ENCODE measurements at regions not wholly inside any gene's neighbourhood (a gene's known extent, or its start where the extent isn't known, plus 50 kb on each side); places are given as distances from the start of the nearest gene placed in this dataset.

DNA sequence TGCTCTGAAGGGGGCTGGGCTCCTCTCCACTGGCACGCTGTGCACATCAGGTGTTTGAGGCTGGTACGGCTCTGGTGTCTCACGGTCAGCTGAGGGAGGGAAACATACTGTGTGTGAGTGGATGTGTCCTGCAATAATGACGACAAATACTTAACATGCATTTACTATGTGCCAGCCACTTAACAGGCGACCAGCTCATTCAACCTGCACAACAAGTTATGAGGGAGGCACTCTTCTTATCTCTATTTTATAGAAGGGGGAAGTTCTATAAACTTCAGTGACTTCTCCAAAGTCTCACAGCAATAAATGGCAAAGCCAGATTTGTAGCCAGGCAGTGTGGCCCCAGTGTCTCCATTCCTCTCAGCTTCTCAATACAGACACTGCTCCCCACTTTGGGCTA, 83.1 kb upstream of the LINGO1 start:
- no peak overlapping the region for H3K27ac ChIP-seq (ENCODE audit: low read length)
- DNase-seq (ENCODE audit: low read depth, low spot score) = no peak
- no peak overlapping the region for H3K4me3 ChIP-seq (ENCODE audit: low read length)
- no peaks in the 10 kb centered on the region for H3K36me3 ChIP-seq (ENCODE audit: control insufficient read depth, insufficient read depth, low read length)
- no CpG with 5 or more reads among the region's 5 CpGs for WGBS (ENCODE audit: insufficient coverage, insufficient read length)
- no peaks in the 10 kb centered on the region for H3K4me1 ChIP-seq (ENCODE audit: control insufficient read depth, insufficient read depth, low read length)
- H3K27me3 ChIP-seq (ENCODE audit: control insufficient read depth, insufficient read depth, low read length) = no peaks in the 10 kb centered on the region
- no peaks in the 10 kb centered on the region for H3K9me3 ChIP-seq (ENCODE audit: control insufficient read depth, insufficient read depth, low read length)

DNA sequence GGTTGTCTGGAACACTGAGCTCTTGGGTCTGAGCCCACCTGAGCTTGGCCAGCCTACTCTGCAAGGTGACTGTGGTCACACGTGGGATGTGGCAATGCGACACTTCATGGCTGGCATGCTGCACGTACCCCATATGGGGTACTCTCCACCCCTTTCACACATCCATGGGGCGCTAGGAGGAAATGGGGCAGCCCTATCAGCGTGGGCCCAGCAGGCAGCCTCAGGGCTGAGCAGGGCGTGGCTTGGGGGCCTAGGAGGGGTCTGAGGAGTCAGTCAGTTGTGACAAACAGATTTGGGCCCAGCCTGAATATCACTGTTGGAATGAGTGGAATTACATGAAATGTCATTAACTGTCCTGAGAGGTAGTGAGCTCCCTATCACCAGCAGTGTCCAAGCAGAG, 82.3 kb upstream of the LINGO1 start:
- no CpG with 5 or more reads among the region's 6 CpGs for WGBS (ENCODE audit: insufficient coverage, insufficient read length)
- no peak for DNase-seq (ENCODE audit: low read depth, low spot score)
- H3K9me3 ChIP-seq (ENCODE audit: control insufficient read depth, insufficient read depth, low read length) = no peaks in the 10 kb centered on the region
- H3K4me1 ChIP-seq (ENCODE audit: control insufficient read depth, insufficient read depth, low read length) = no peaks in the 10 kb centered on the region
- no peaks in the 10 kb centered on the region for H3K27me3 ChIP-seq (ENCODE audit: control insufficient read depth, insufficient read depth, low read length)
- H3K36me3 ChIP-seq (ENCODE audit: control insufficient read depth, insufficient read depth, low read length) = no peaks in the 10 kb centered on the region
- no peak overlapping the region for H3K4me3 ChIP-seq (ENCODE audit: low read length)
- no peak overlapping the region for H3K27ac ChIP-seq (ENCODE audit: low read length)

DNA sequence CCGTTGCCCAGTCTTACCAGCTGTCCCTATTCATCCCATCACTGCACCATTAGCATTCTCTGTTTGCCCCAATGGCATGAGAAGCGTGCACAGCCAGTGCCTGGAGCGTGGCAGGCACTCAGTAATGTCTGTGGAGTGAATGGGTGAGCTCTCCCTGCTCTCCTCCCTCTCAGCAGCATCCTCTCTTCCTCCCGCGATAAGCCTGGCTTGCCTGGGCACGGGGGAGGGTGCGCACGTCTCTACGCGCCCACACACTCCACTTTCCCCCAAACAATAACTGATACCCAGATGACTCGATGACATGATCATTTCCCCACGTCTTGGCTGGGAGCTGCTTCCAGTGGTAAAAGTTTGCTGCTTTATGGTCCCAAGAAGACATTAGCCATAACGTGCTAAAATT, 81.8 kb upstream of the LINGO1 start:
- DNase-seq (ENCODE audit: low read depth, low spot score) = no peak
- H3K4me1 ChIP-seq (ENCODE audit: control insufficient read depth, insufficient read depth, low read length) = no peaks in the 10 kb centered on the region
- WGBS (ENCODE audit: insufficient coverage, insufficient read length) = no CpG with 5 or more reads among the region's 13 CpGs
- no peaks in the 10 kb centered on the region for H3K9me3 ChIP-seq (ENCODE audit: control insufficient read depth, insufficient read depth, low read length)
- no peak overlapping the region for H3K27ac ChIP-seq (ENCODE audit: low read length)
- no peaks in the 10 kb centered on the region for H3K36me3 ChIP-seq (ENCODE audit: control insufficient read depth, insufficient read depth, low read length)
- no peak overlapping the region for H3K4me3 ChIP-seq (ENCODE audit: low read length)
- no peaks in the 10 kb centered on the region for H3K27me3 ChIP-seq (ENCODE audit: control insufficient read depth, insufficient read depth, low read length)

DNA sequence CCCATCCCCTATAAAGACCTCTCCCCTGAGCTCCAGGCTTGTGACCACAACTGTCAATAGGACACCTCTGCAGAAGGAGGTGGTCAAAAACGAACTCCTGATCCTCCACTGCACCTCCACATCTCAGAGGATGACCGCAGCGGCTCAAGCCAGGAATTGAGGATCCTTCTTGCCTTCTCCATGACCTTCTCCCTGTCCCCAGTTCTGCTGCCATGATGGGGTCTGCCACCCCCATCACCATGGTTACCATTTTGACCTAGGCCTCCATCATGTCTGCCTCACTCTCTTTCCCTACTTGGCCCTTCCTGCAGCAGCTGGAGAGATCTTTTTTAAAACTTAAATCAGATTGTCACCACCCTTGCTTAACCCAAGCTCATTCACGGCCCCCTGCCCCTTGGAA, 81.3 kb upstream of the LINGO1 start:
- no peaks in the 10 kb centered on the region for H3K9me3 ChIP-seq (ENCODE audit: control insufficient read depth, insufficient read depth, low read length)
- H3K4me1 ChIP-seq (ENCODE audit: control insufficient read depth, insufficient read depth, low read length) = no peaks in the 10 kb centered on the region
- DNase-seq (ENCODE audit: low read depth, low spot score) = no peak
- WGBS (ENCODE audit: insufficient coverage, insufficient read length) = no CpG with 5 or more reads among the region's 4 CpGs
- H3K36me3 ChIP-seq (ENCODE audit: control insufficient read depth, insufficient read depth, low read length) = no peaks in the 10 kb centered on the region
- no peaks in the 10 kb centered on the region for H3K27me3 ChIP-seq (ENCODE audit: control insufficient read depth, insufficient read depth, low read length)
- H3K27ac ChIP-seq (ENCODE audit: low read length) = no peak overlapping the region
- no peak overlapping the region for H3K4me3 ChIP-seq (ENCODE audit: low read length)

DNA sequence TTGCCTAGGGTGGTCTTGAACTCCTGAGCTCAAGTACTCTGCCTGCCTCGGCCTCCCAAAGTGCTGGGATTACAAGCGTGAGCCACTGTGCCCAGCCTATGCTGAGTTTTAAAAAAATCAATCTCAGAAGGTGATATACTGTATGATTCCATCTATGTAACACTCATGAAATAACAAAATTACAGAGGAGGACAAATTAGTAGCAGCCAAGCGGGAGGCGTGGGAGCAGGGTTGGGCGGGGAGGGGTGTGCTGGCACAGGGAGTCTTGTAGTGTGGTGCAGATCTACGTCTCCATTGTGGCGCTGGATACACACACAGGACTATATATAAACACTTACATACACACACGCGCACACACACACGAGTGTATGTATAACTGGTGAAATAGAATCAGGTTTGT, 80.6 kb upstream of the LINGO1 start:
- no CpG with 5 or more reads among the region's 10 CpGs for WGBS (ENCODE audit: insufficient coverage, insufficient read length)
- no peaks in the 10 kb centered on the region for H3K4me1 ChIP-seq (ENCODE audit: control insufficient read depth, insufficient read depth, low read length)
- no peak overlapping the region for H3K27ac ChIP-seq (ENCODE audit: low read length)
- no peak overlapping the region for H3K4me3 ChIP-seq (ENCODE audit: low read length)
- no peak for DNase-seq (ENCODE audit: low read depth, low spot score)
- H3K36me3 ChIP-seq (ENCODE audit: control insufficient read depth, insufficient read depth, low read length) = no peaks in the 10 kb centered on the region
- no peaks in the 10 kb centered on the region for H3K9me3 ChIP-seq (ENCODE audit: control insufficient read depth, insufficient read depth, low read length)
- H3K27me3 ChIP-seq (ENCODE audit: control insufficient read depth, insufficient read depth, low read length) = no peaks in the 10 kb centered on the region

DNA sequence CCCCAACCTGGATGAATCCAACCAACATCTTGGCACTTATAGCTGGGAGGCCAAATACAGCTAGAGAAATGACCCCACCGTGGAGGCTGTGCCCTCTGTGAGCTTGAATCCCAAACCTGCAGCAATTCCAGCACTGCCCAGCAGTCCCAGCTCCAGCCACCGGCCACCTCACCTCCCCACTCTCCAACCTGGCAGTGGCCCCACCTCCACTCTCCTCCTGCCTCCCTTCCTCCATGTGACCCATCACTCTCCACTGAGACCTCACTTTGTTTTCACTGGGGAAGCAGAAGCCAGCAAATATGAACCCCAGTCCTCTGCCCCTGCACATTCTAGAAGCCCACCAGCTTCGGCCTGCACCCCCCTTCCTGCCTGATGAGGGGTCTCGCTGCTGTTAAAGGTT, 79.7 kb upstream of the LINGO1 start:
- Histone ChIP-seq H3K27ac (ENCODE audit: low read length) (no peak overlapping the region), H3K36me3 (ENCODE audit: control insufficient read depth, insufficient read depth, low read length) (no peaks in the 10 kb centered on the region), H3K9me3 (ENCODE audit: control insufficient read depth, insufficient read depth, low read length) (no peaks in the 10 kb centered on the region), H3K4me3 (ENCODE audit: low read length) (no peak overlapping the region), H3K4me1 (ENCODE audit: control insufficient read depth, insufficient read depth, low read length) (no peaks in the 10 kb centered on the region), H3K27me3 (ENCODE audit: control insufficient read depth, insufficient read depth, low read length) (no peaks in the 10 kb centered on the region)
- DNase-seq (ENCODE audit: low read depth, low spot score) = no peak
- no CpG with 5 or more reads among the region's 4 CpGs for WGBS (ENCODE audit: insufficient coverage, insufficient read length)

DNA sequence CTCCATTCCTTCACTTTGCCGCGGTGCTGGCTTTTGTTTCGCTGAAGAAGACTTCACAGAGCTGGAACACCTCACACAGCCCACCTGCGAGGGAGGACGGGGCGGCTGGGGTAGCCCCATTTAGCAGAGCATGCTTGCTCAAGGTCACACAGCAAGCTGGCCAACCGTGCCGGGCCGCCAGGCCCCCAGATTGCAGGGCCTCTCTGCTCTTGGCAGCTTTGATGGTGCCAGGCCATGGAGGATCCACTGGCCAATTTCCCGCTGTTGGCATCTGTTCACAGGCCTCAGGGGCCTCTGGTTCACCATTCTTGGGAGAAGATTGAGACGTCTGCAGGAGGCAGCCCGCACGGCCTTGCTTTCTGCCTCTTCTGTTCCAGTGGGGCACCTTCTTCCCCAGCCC, 77.9 kb upstream of the LINGO1 start:
- Histone ChIP-seq H3K27me3 (ENCODE audit: control insufficient read depth, insufficient read depth, low read length) (no peaks in the 10 kb centered on the region), H3K27ac (ENCODE audit: low read length) (no peak overlapping the region), H3K4me1 (ENCODE audit: control insufficient read depth, insufficient read depth, low read length) (no peaks in the 10 kb centered on the region), H3K4me3 (ENCODE audit: low read length) (no peak overlapping the region), H3K9me3 (ENCODE audit: control insufficient read depth, insufficient read depth, low read length) (no peaks in the 10 kb centered on the region), H3K36me3 (ENCODE audit: control insufficient read depth, insufficient read depth, low read length) (no peaks in the 10 kb centered on the region)
- no CpG with 5 or more reads among the region's 13 CpGs for WGBS (ENCODE audit: insufficient coverage, insufficient read length)
- no peak for DNase-seq (ENCODE audit: low read depth, low spot score)

DNA sequence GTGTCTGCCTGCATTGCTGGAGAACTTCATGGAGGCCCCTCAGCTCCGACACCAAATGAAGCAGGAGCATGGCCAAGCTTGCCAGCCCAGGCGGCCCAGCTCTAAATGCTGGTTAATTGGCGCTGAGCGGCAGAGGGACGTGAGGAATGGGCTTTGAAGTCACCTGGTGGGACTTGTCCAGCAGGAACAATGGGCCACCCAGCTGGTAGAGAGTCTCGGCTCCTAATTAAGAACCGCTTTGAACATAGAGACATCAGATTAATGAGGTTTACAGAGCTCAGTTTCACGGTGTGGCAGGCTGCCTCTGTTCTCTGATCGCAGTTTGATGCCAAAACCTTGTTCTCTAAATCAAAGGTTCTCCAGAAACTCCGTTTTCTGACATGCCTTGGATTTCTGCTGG, 77.5 kb upstream of the LINGO1 start:
- Histone ChIP-seq H3K4me1 (ENCODE audit: control insufficient read depth, insufficient read depth, low read length) (no peaks in the 10 kb centered on the region), H3K27me3 (ENCODE audit: control insufficient read depth, insufficient read depth, low read length) (no peaks in the 10 kb centered on the region), H3K36me3 (ENCODE audit: control insufficient read depth, insufficient read depth, low read length) (no peaks in the 10 kb centered on the region), H3K4me3 (ENCODE audit: low read length) (no peak overlapping the region), H3K9me3 (ENCODE audit: control insufficient read depth, insufficient read depth, low read length) (no peaks in the 10 kb centered on the region), H3K27ac (ENCODE audit: low read length) (no peak overlapping the region)
- DNase-seq (ENCODE audit: low read depth, low spot score) = no peak
- whole genome bisulfite sequencing (ENCODE audit: insufficient coverage, insufficient read length) = no CpG with 5 or more reads among the region's 10 CpGs

DNA sequence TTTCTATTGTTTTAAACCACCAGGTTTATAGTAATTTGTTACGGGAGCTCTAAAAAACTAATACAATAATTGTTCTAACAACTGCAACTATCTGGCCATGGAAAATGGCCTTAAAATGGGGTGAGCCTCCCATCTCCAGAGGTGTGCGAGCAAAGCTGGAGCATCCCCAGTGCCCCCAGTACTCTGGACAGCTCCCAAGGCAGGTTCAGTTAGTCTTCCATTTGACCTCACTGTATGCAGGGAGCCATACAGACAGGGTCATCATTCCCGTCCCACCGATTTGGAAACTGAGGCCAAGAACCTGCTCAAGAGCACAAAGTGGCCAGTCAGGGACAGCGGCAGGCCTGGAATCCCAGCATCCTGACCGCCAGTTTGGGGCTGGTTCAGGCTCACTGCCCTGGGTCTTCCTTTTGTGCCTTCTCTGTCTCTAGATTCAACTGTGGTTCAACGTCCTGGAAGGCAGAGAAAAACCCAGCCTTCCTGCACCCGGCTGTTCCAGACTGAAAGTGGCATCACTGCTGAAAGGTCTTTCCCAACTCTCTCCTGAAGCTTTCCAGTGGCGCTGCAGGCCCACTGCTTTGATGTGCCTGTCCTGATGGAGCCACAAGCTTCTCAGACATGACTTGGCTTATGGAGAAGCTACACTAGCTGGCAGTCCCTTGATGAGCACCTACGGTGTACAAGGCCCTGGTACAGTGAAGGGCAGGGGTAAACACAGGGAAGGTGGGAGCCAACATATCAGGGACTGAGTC, 76.6 kb upstream of the LINGO1 start:
- WGBS (ENCODE audit: insufficient coverage, insufficient read length) = no CpG with 5 or more reads among the region's 10 CpGs
- Histone ChIP-seq H3K27me3 (ENCODE audit: control insufficient read depth, insufficient read depth, low read length) (no peaks in the 10 kb centered on the region), H3K4me3 (ENCODE audit: low read length) (no peak overlapping the region), H3K27ac (ENCODE audit: low read length) (no peak overlapping the region), H3K36me3 (ENCODE audit: control insufficient read depth, insufficient read depth, low read length) (no peaks in the 10 kb centered on the region), H3K4me1 (ENCODE audit: control insufficient read depth, insufficient read depth, low read length) (no peaks in the 10 kb centered on the region), H3K9me3 (ENCODE audit: control insufficient read depth, insufficient read depth, low read length) (no peaks in the 10 kb centered on the region)
- DNase-seq (ENCODE audit: low read depth, low spot score) = no peak

DNA sequence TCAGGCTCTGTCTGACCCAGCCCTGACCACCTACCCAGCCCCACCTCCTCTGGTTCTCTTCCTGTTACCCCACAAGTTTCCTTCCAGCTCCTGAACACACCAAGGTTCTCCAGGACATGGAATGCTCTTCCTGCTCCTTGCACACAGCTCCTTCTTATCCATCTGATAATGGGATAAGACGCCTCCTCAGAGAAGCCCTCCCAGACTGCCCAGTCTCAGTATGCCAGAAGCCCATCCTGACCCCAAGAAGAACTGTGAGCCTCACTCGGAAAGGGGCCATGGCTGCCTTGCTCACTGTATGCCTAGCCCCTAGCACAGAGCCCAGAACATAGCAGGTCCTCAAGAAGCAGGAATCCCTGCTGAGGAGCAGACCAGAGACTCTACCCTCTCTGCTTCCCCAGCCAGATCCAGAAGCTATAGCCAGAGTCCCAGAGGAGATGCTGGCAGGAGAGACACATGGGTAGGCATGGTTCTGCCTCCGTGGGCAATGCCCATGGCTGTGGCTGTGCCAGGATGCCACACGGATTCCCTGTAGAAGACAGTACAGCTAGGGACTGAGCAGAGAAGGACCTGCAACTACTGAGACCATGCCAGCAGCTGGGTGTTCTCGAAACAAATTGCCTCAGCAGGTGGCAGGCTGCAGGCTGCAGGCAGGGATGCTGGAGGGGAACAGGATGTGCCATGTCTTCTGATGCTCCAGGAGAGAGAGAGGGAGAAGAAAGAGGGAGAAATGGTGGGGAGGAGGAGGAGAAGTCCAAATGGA, 74.0 kb upstream of the LINGO1 start:
- DNase-seq (ENCODE audit: low read depth, low spot score) = no peak
- Histone ChIP-seq H3K9me3 (ENCODE audit: control insufficient read depth, insufficient read depth, low read length) (no peaks in the 10 kb centered on the region), H3K27me3 (ENCODE audit: control insufficient read depth, insufficient read depth, low read length) (no peaks in the 10 kb centered on the region), H3K36me3 (ENCODE audit: control insufficient read depth, insufficient read depth, low read length) (no peaks in the 10 kb centered on the region), H3K4me3 (ENCODE audit: low read length) (no peak overlapping the region), H3K27ac (ENCODE audit: low read length) (no peak overlapping the region), H3K4me1 (ENCODE audit: control insufficient read depth, insufficient read depth, low read length) (no peaks in the 10 kb centered on the region)
- no CpG with 5 or more reads among the region's 5 CpGs for WGBS (ENCODE audit: insufficient coverage, insufficient read length)

Data from iPS DF 6.9 (cell line).